ENCODE measurements at regions not wholly inside any gene's neighbourhood (a gene's known extent, or its start where the extent isn't known, plus 50 kb on each side); places are given as distances from the start of the nearest gene placed in this dataset.
"Not testable (repeated sequence)": the region's sequence is repeated elsewhere in the genome, so short reads cannot be mapped to it uniquely, and the experiment has no call there.

GRCh38 chr3:35223632-35224394, 415.5 kb upstream of the ARPP21 start:
- DNase-seq, result no peak

GRCh38 chr3:35224565-35225295, 414.6 kb upstream of the ARPP21 start:
- DNase-seq, result no peak

DNA sequence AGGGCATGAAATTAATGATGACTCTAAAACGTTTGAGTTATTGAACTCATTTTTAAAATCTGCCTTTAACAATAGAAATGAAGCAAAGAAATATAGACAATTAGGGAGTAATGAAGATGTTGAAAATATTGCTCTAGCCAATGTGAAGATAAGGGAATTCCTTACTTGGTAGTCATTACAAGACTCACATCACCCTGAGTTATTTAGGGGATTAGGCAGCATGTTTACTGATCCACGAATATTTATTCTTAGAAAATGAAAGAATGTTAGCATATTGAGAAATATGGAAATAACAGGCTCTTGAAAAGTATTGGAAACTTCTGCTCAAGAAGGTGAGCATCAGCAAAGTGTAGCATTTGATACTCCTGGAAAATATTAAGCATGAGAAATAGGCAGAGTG, 398.1 kb upstream of the ARPP21 start:
- DNase-seq, result no peak

DNA sequence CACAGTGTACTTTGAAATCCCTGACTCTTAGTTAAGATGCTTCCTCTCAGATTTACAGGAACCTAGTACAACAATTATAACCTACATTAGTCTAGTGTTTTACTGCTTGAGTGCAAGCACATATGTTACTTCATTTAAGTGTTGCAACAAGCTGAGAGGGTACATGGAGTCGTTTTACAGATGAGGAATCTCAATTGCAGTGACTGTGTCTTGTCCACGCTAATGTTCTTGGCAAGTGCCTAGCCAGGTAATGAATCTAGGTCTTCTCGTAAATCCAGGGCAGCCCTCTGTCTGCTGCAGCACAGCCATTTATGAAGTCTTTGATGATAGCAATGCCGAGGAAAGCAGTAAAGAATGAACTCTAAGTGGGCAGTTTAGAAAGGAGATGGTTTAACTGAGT, 384.4 kb upstream of the ARPP21 start:
- DNase-seq, result no peak

DNA sequence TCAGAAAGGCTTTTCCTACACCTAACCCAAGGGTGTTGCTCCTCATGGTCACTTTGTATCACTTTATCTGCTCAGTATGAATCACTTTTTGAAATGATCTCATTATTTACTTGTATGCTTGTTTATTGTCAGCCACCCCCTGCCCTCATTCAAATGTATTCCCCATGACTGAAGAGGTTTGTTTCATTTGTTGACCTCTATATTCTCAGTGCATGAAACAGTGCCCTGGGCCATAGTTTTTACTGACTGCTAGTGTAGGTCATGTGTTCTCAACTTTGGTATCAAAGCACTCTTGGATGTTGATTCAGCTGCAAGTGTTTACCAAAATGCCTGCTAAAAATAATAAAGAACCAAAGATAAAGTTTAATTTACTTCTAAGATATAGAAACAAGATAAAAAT, 381.7 kb upstream of the ARPP21 start:
- DNase-seq, result no peak

GRCh38 chr3:35262406-35262805, 376.9 kb upstream of the ARPP21 start:
- DNase-seq, result no peak

GRCh38 chr3:35263477-35263876, 375.8 kb upstream of the ARPP21 start:
- no peak for DNase-seq

GRCh38 chr3:35266065-35266464, 373.3 kb upstream of the ARPP21 start:
- DNase-seq, result not testable (repeated sequence)

DNA sequence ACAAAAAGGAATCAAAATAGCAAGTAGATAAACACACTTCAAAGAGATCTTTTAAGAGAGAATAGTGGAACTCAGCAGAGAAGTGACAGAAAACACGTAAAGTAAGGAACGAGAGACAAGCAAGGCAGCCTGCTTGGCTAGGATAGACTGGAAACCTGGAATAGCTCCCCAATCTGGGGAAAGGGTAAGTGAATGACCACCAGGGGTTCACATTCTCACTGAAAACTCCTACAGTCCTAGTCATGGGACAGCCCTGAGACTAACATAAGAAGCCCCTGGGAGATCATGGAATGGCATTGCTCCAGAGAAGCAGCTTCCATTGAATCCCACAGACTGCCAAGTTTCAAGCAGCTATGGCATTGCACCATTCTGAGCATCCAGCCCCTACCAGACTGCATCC, 363.6 kb upstream of the ARPP21 start:
- no peak for DNase-seq

DNA sequence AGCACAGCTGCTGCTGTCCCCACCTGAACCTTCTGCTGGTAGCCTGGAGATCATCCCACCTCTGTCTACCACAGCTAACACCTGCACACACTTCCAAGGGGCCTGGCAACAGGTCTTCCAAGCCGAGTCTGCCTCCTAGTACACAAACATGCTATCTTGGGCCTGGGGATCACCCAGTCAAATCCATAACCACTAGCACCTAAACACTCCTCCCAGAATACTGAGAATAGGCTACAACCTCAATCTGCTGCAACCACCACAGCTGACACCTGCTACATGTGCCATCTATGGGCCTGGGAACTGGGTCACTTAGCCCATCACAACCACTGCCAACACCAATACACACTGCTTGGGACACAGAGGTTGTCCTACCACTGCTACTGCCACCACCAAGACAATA, 362.8 kb upstream of the ARPP21 start:
- no peak for DNase-seq

DNA sequence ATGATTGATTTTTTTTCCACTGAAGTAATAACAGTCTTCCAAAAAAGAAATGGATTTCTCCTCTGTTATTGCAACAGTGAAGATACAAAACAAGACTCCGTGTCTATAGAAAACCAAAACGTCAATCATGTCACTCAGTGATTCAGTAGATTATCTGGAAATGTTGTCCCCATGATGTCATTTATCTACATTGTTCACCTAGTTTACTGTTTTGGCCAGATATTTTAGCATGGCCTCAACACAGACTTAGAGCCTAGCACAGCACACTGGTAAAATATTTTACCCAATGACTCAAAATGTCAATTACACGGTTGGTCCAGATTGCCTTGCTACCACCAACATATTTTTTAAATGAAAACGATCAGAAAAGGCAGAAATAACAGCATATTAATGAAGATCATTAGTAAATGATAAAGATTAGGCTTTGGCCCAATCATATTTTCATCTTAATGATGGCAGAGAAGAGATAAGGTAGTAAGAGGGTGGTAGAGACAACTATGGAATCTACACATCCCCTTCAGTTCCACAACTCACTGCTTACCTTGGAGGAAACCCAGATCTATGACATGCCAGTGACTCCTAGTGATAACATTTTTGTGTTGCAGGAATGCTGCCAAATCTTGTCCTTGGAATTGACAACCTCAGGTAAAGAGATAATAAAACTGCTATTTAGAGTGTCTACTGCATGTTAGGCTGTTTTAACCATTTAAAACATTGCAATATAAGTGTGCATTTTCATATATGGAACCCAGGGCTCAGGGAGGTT, 347.7 kb upstream of the ARPP21 start:
- DNase-seq, result no peak

DNA sequence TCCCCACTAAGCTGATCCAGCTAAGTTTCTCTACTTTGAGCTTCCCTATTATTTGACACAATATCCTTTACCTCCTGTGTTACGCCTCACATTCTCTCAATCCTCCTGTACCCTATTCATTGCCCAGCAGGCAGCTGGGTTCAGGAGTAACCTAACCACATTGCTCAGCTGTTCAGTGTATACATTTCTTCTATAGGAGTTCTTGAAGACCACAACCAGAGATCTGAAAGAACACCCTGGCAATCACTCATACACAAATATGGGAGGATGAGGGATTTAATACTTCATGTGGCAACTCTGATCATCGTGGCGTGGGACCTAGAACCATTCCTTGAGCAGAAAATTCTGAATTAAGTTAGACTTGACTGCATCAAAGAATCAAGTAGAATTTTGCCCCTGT, 346.8 kb upstream of the ARPP21 start:
- no peak for DNase-seq

DNA sequence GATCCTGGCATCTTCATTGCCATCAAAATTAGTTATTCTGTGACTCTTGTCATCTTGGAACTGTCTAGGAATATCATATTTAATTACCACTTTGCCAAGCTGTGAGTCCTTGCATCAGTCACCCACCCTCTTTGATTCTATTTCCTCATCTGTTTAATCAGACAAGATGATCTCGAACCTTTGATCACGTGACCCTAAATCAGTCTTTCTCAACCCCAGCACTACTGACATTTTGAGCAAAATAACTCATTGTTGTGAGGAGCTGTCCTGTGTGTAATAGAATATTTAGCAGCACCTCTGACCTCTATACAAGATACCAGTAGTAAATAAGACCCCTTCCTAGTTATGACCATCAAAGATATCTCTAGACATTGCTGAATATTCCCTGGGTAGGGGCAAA, 343.4 kb upstream of the ARPP21 start:
- DNase-seq, result no peak

- no peak for DNase-seq
Measured at GRCh38 chr3:35296533-35296932, 342.8 kb upstream of the ARPP21 start.

GRCh38 chr3:35296944-35297343, 342.4 kb upstream of the ARPP21 start:
- DNase-seq, result not testable (repeated sequence)

DNA sequence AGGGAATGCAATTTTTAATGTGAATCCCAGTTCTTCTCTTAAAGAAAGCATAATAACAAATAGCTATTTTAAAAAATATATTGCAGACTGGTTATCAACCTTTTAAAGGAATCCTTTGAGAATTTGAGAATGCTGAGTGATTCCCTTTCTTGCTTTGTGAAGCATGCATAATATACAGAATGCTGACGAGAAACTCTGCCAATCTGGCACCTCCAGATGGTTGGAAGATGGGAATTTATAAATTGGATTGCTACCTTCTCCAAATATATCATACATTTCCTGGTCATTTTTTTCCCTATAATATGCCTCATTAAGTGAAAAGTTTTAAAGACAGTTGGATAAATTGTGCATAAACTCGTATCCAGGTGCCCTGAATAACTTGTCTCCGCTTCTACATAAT, 333.9 kb upstream of the ARPP21 start:
- no peak for DNase-seq

DNA sequence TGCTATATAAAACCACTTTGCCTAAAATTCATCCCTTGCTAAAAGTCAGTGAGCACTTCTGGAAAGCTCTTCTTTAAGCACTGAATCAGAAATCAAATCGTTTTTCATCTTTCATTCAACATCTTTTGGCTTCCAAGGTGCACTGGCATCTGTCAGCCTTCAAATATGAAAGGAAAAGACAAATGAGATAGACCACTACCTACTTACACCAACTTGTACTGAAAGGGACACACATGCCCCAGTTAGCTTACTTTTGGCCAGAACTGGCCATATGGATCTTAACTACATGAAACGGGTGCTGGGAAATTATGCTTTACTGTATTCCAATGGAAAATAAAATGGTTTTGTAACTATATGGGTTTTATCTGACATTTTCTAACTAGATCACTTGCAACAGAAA, 332.0 kb upstream of the ARPP21 start:
- no peak for DNase-seq

DNA sequence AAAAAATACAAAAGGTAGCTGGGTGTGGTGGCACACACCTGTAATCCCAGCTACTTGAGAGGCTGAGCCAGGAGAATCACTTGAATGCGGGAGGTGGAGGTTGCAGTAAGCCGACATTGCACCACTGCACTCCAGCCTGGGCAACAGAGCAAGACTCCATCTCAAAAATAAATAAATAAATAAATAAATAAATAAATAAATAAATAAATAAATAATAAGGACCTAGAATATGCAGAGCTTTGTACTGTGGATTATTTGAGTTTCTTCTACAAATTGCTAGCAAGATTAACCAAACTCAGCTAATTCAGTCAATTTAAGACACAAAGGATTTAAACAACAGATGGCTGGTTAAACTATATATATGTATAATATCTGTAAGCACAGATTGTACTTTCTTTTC, 322.5 kb upstream of the ARPP21 start:
- DNase-seq, result not testable (repeated sequence)

GRCh38 chr3:35320646-35321407, 318.5 kb upstream of the ARPP21 start:
- no peak for DNase-seq

DNA sequence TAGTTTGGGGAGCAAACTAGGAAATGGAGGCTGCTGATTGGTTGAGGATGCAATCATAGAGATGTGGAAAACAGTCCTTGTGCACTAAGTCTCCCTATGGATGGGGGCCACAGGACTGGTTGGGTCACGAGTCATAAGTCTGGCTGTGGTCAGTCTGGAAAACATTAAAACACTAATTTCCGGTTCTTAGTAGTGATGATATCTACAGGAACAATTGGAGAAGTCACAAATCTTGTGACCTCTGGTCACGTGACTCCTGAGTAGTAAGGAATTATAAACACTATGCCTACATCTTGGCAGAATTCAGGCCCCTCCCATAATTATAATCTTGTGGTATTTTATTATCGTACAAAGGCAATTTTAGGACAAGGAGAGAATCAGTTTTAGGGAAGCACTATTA, 317.3 kb upstream of the ARPP21 start:
- DNase-seq, result no peak

- no peak for DNase-seq
Measured at GRCh38 chr3:35335703-35336102, 303.6 kb upstream of the ARPP21 start.

DNA sequence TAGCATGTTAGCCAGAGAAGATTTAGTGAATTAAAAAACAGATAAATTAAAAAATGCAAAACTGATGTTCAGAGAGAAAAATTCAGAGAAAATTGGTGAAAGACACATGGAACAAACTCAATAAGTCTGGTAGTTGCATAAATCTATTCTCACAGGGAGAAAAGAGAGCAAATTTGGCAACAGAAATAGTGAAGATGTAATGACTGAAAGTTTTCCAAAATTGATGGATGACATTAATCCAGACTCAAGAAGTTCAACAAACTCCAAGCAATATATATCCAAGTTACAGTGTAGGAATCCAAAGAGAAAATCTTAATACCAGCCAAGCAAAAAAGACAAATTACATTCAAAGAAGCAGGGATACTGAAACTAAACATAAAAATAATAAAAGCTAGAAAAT, 302.7 kb upstream of the ARPP21 start:
- no peak for DNase-seq

- no peak for DNase-seq
Measured at GRCh38 chr3:35338186-35338585, 301.1 kb upstream of the ARPP21 start.
